ENCODE measurements at regions not wholly inside any gene's neighbourhood (a gene's known extent, or its start where the extent isn't known, plus 50 kb on each side); places are given as distances from the start of the nearest gene placed in this dataset.

DNA sequence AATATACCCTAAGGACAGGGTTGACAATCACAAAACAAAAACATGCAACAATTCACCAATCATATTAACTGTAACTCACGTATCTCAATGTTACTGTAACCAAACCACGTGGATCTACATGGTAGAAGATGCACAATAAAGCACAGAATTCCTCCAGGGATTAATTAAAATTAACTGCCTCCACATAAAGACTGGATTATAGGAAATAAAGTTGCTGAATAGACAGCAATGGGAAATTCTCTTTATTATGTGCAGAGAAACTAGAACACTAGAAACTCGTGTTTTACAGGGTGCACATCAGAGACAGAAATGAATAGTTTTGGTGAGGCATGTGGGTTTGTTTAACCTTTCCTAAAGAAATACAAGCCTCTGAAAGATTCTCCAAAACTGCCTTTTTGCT, 696.3 kb downstream of the EPHA3 start:
- DNase-seq (ENCODE audit: low read depth) (no peak), FAIRE-seq (no peak)
- H3K27me3 ChIP-seq (ENCODE audit: control insufficient read depth, insufficient read depth, low read length) = no peaks in the 10 kb centered on the region
- H3K36me3 ChIP-seq (ENCODE audit: control insufficient read depth, insufficient read depth, low read length) = no peaks in the 10 kb centered on the region
- TF ChIP-seq, protein P1, sequence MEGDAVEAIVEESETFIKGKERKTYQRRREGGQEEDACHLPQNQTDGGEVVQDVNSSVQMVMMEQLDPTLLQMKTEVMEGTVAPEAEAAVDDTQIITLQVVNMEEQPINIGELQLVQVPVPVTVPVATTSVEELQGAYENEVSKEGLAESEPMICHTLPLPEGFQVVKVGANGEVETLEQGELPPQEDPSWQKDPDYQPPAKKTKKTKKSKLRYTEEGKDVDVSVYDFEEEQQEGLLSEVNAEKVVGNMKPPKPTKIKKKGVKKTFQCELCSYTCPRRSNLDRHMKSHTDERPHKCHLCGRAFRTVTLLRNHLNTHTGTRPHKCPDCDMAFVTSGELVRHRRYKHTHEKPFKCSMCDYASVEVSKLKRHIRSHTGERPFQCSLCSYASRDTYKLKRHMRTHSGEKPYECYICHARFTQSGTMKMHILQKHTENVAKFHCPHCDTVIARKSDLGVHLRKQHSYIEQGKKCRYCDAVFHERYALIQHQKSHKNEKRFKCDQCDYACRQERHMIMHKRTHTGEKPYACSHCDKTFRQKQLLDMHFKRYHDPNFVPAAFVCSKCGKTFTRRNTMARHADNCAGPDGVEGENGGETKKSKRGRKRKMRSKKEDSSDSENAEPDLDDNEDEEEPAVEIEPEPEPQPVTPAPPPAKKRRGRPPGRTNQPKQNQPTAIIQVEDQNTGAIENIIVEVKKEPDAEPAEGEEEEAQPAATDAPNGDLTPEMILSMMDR (IDR thresholded peaks at IDR 0.05; ENCODE audit: insufficient read depth, low read length, severe bottlenecking) = no peak
- no peak overlapping the region for H3K4me3 ChIP-seq (ENCODE audit: low read depth, low read length)

DNA sequence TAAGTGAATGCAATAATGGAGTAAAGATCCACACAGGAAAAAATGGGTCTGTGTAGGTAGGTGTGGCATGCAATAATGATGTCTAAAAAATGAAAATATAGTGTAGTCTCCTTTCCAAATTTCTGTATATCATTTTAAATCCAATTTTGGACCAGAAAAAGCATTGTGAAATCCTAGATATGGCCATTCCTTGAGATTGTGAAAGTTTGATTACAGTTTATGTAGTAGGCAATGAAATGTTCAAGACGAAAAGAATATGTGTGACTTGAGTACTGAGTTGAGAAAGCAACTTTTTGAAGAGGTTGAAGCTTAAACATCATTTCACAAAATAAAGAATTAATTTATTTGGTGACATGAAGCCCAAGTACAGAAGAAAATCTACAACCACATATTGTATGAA, 698.7 kb downstream of the EPHA3 start:
- no peak overlapping the region for H3K4me3 ChIP-seq (ENCODE audit: low read depth, low read length)
- no peaks in the 10 kb centered on the region for H3K27me3 ChIP-seq (ENCODE audit: control insufficient read depth, insufficient read depth, low read length)
- DNase-seq (ENCODE audit: low read depth) = no peak
- FAIRE-seq = no peak
- H3K36me3 ChIP-seq (ENCODE audit: control insufficient read depth, insufficient read depth, low read length) = no peaks in the 10 kb centered on the region
- TF ChIP-seq, protein P1 (IDR thresholded peaks at IDR 0.05; ENCODE audit: insufficient read depth, low read length, severe bottlenecking) = no peak

DNA sequence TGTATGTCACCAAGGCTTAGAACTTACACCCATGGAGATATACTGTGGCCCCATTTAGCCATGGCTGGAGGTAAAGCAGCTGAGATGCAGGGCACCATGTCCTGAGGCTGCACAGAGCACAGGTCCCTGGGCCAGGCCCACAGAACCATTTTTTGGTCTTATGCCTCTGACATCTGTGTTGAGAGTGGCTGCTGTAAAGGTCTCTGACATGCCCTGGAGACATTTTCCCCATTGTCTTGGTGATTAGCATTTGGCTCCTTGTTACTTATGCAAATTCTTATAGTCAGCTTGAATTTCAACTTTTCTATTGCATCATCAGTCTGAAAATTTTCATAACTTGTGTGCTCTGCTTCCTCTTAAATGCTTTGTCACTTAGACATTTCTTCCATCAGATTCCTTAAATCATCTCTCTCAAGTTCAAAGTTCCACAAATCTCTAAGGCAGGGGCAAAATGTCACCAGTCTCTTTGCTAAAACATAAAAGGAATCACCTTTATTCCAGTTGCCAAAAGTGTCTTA, 701.3 kb downstream of the EPHA3 start:
- FAIRE-seq (no peak), DNase-seq (ENCODE audit: low read depth) (peak; percentile 2)
- Histone ChIP-seq H3K27me3 (ENCODE audit: control insufficient read depth, insufficient read depth, low read length) (no peaks in the 10 kb centered on the region), H3K36me3 (ENCODE audit: control insufficient read depth, insufficient read depth, low read length) (no peaks in the 10 kb centered on the region), H3K4me3 (ENCODE audit: low read depth, low read length) (no peak overlapping the region)
- TF ChIP-seq, protein P1 (IDR thresholded peaks at IDR 0.05; ENCODE audit: insufficient read depth, low read length, severe bottlenecking) = no peak

DNA sequence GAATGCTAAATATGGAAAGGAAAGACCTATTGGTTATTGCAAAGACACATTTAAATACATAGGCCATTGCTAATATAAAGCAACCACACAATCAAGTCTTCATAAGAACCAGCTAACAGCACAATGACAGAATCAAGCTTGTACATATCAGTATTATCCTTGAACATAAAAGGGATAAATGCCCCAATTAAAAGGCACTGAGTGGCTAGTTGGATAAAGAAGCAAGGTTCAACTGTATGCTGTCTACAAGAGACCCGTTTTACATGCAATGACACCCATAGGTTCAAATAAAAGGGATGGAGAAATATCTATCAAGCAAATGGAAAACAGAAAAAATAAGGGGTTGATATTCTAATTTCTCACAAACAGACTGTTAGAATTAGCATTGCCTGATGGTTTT, 706.1 kb downstream of the EPHA3 start:
- DNase-seq (ENCODE audit: low read depth) (no peak), FAIRE-seq (no peak)
- H3K4me3 ChIP-seq (ENCODE audit: low read depth, low read length) = no peak overlapping the region
- H3K36me3 ChIP-seq (ENCODE audit: control insufficient read depth, insufficient read depth, low read length) = no peaks in the 10 kb centered on the region
- no peaks in the 10 kb centered on the region for H3K27me3 ChIP-seq (ENCODE audit: control insufficient read depth, insufficient read depth, low read length)
- TF ChIP-seq, protein P1 (IDR thresholded peaks at IDR 0.05; ENCODE audit: insufficient read depth, low read length, severe bottlenecking) = no peak

DNA sequence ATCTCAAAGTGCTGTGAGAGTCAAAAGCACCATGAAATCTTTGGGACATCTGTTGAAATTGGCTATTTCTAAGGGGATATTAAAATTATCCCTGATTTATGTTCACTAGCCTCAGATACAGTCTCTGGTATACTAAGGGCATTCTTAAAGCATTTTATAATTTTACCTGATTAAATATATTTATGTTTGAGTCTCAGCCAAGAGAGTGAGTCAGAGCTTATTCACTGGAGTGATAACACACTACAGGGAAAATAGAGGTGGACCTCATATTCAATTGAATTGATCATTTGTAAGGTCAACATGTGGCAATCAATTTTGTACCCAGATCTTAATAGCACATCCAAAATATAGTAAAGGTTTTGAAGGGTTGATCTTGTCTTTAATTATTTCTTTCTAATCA, 733.6 kb downstream of the EPHA3 start:
- Histone ChIP-seq H3K27me3 (ENCODE audit: control insufficient read depth, insufficient read depth, low read length) (no peaks in the 10 kb centered on the region), H3K36me3 (ENCODE audit: control insufficient read depth, insufficient read depth, low read length) (no peaks in the 10 kb centered on the region), H3K4me3 (ENCODE audit: low read depth, low read length) (no peak overlapping the region)
- FAIRE-seq = no peak
- peak; percentile 20 for DNase-seq (ENCODE audit: low read depth)
- TF ChIP-seq, protein P1 (IDR thresholded peaks at IDR 0.05; ENCODE audit: insufficient read depth, low read length, severe bottlenecking) = no peak

DNA sequence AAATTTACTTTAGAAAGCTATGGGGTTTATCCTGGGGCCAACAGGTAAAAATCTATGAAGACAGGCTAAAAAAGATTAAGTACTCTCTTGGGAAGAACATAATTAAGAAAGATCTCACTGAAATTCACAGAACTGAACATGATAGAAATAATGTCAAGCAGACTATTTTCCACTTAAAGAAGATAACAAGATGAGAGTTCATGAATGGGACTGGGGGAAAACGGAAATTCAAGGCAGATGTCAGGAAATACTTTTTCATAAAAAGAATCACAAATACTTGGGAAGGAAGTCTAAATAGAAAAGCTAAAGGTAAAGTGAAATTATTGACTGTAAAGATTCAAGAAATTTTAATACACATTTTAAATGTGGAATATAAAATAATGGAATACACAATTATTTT, 737.6 kb downstream of the EPHA3 start:
- no peak for FAIRE-seq

More for the DNA sequence above, 737.6 kb downstream of the EPHA3 start:
- Histone ChIP-seq H3K36me3 (ENCODE audit: control insufficient read depth, insufficient read depth, low read length) (no peaks in the 10 kb centered on the region), H3K27me3 (ENCODE audit: control insufficient read depth, insufficient read depth, low read length) (no peaks in the 10 kb centered on the region), H3K4me3 (ENCODE audit: low read depth, low read length) (no peak overlapping the region)
- TF ChIP-seq, protein P1 (IDR thresholded peaks at IDR 0.05; ENCODE audit: insufficient read depth, low read length, severe bottlenecking) = no peak
- DNase-seq (ENCODE audit: low read depth) = no peak
